Endothelial cell (in vitro differentiated cells): ENCODE measurements at regions not wholly inside any gene's neighbourhood (a gene's known extent, or its start where the extent isn't known, plus 50 kb on each side); places are given as distances from the start of the nearest gene placed in this dataset.

Experiments
- DNase-seq: peaks from one replicate; pipeline ENCODE4 v3.0.0; 2021; ENCODE audit warnings: low spot score
- H3K27ac Mint-ChIP-seq: one replicate; pipeline ENCODE4 v1.8.0; 2021; ENCODE audit warnings: mixed read lengths, inconsistent platforms; ENCODE audit not compliant: unreplicated experiment
- H3K27me3 Mint-ChIP-seq: one replicate; pipeline ENCODE4 v1.8.0; 2021; ENCODE audit warnings: mild to moderate bottlenecking, moderate library complexity, mixed read lengths, inconsistent platforms; ENCODE audit not compliant: unreplicated experiment
- H3K36me3 Mint-ChIP-seq: one replicate; pipeline ENCODE4 v1.8.0; 2021; ENCODE audit warnings: mild to moderate bottlenecking, low read depth, mixed read lengths, inconsistent platforms; ENCODE audit not compliant: unreplicated experiment
- H3K4me1 Mint-ChIP-seq: one replicate; pipeline ENCODE4 v1.8.0; 2021; ENCODE audit warnings: mild to moderate bottlenecking, mixed read lengths, inconsistent platforms; ENCODE audit not compliant: unreplicated experiment
- H3K4me3 Mint-ChIP-seq: one replicate; pipeline ENCODE4 v1.8.0; 2021; ENCODE audit warnings: mild to moderate bottlenecking, mixed read lengths, inconsistent platforms; ENCODE audit not compliant: unreplicated experiment
- H3K9me3 Mint-ChIP-seq: one replicate; pipeline ENCODE4 v1.8.0; 2021; ENCODE audit warnings: mixed read lengths, inconsistent platforms; ENCODE audit not compliant: unreplicated experiment
- TF ChIP-seq, protein P1 (sequence below): fragments of 200-600 bp; sonication (generic); IDR thresholded peaks from one replicate; pipeline ENCODE4 v1.5.0; 2021; ENCODE audit warnings: antibody characterized with exemption; ENCODE audit not compliant: unreplicated experiment

- Mint-ChIP-seq H3K27me3 (peaks cover 2% of the 10 kb centered on the region), H3K4me1 (no peaks in the 10 kb centered on the region), H3K36me3 (no peaks in the 10 kb centered on the region), H3K27ac (no peak overlapping the region), H3K9me3 (no peaks in the 10 kb centered on the region), H3K4me3 (no peak overlapping the region)
- TF ChIP-seq, protein P1, sequence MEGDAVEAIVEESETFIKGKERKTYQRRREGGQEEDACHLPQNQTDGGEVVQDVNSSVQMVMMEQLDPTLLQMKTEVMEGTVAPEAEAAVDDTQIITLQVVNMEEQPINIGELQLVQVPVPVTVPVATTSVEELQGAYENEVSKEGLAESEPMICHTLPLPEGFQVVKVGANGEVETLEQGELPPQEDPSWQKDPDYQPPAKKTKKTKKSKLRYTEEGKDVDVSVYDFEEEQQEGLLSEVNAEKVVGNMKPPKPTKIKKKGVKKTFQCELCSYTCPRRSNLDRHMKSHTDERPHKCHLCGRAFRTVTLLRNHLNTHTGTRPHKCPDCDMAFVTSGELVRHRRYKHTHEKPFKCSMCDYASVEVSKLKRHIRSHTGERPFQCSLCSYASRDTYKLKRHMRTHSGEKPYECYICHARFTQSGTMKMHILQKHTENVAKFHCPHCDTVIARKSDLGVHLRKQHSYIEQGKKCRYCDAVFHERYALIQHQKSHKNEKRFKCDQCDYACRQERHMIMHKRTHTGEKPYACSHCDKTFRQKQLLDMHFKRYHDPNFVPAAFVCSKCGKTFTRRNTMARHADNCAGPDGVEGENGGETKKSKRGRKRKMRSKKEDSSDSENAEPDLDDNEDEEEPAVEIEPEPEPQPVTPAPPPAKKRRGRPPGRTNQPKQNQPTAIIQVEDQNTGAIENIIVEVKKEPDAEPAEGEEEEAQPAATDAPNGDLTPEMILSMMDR, result no peak
- no peak for DNase-seq
These were observed 120.1 kb downstream of the NPTX2 start for GRCh38 chr7:98737176-98737575.

DNA sequence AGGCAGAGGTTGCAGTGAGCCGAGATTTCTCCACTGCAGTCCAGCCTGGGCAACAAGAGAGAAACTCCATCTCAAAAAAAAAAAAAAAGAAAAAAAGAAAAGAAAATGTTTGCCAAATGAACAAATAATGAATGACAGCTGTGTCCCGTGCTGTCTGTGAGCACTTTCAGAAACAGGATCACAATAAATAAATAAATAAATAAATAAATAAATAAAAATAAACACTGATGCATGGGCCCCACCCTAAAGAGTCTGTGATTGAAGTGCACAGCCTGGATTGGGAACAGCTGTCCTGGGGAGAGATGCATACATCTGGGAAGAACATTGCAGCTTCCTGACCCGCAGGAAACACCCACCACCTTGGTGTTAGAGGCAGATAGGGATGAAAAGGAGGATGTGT, 123.6 kb downstream of the NPTX2 start:
- no peak overlapping the region for H3K4me3 Mint-ChIP-seq
- H3K36me3 Mint-ChIP-seq, result no peaks in the 10 kb centered on the region
- TF ChIP-seq, protein P1, result no peak
- H3K27ac Mint-ChIP-seq, result no peak overlapping the region
- H3K9me3 Mint-ChIP-seq, result no peaks in the 10 kb centered on the region
- H3K4me1 Mint-ChIP-seq, result no peaks in the 10 kb centered on the region
- H3K27me3 Mint-ChIP-seq, result peaks cover 2% of the 10 kb centered on the region
- DNase-seq, result no peak

GRCh38 chr7:98745722-98746318, 124.0 kb downstream of the TMEM130 start:
- H3K27ac Mint-ChIP-seq, result no peak overlapping the region
- peaks cover 3% of the 10 kb centered on the region for H3K27me3 Mint-ChIP-seq
- DNase-seq, result peak; percentile 88
- no peaks in the 10 kb centered on the region for H3K36me3 Mint-ChIP-seq
- H3K9me3 Mint-ChIP-seq, result no peaks in the 10 kb centered on the region
- TF ChIP-seq, protein P1, result peak; percentile 87
- no peaks in the 10 kb centered on the region for H3K4me1 Mint-ChIP-seq
- H3K4me3 Mint-ChIP-seq, result no peak overlapping the region

DNA sequence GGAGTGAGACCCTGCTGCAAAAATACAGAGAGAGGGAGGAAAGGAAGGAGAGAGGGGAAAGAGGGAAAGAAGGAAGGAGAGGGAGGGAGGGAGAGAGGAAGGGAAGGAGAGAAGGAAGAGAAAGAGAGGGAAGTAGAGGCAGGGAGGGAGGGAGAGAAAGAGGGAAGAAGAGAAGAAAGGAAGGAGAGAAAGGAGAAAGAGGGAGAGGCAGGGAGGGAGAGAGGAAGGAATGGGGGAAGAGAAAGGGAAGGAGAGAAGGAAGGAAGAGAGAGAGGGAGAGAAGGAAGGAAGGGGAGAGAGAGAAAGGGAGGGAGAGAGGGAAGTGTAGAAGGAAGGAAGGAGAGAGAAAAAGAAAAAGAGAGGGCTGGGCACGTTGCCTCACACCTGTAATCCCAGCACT, 121.7 kb downstream of the TMEM130 start:
- no peak overlapping the region for H3K27ac Mint-ChIP-seq
- TF ChIP-seq, protein P1, result no peak
- H3K4me1 Mint-ChIP-seq, result no peaks in the 10 kb centered on the region

DNA sequence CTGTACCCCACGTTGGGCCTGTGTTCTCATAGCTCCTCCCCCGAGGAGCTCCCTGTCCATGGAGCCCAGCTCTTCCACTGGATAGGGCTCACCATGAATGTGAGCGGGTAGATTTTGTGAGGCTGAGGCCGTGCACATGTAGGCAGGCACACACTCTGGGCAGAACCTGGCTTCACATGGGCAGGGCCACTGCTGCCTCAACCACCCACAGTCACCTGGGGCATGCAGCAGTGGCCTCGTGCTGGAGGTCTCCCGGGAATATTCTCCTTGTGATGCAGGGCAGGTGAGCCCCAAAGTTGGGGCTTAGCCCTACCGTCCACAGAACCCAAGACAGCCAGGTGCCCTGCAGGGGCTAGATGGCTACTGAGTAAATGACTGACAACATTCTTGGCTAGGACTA, 116.6 kb downstream of the TMEM130 start:
- Mint-ChIP-seq H3K4me1 (no peaks in the 10 kb centered on the region), H3K27ac (no peak overlapping the region), H3K4me3 (no peak overlapping the region), H3K36me3 (no peaks in the 10 kb centered on the region), H3K9me3 (no peaks in the 10 kb centered on the region), H3K27me3 (peaks cover 3% of the 10 kb centered on the region)
- no peak for DNase-seq
- TF ChIP-seq, protein P1, result no peak

More for the DNA sequence above, 121.7 kb downstream of the TMEM130 start:
- no peak for DNase-seq
- H3K27me3 Mint-ChIP-seq, result peaks cover 1% of the 10 kb centered on the region
- no peaks in the 10 kb centered on the region for H3K9me3 Mint-ChIP-seq
- no peaks in the 10 kb centered on the region for H3K36me3 Mint-ChIP-seq
- no peak overlapping the region for H3K4me3 Mint-ChIP-seq
